ENCODE measurements at regions not wholly inside any gene's neighbourhood (a gene's known extent, or its start where the extent isn't known, plus 50 kb on each side); places are given as distances from the start of the nearest gene placed in this dataset.

- no peaks in the 10 kb centered on the region for H3F3A ChIP-seq (ENCODE audit: control insufficient read depth, insufficient read depth)
- H3K79me2 ChIP-seq (ENCODE audit: control insufficient read depth, low read length) = no peaks in the 10 kb centered on the region
Observed at GRCh38 chr10:124324451-124324850, 94.3 kb downstream of the OAT start.

GRCh38 chr10:124323806-124324205 lies 94.9 kb downstream of the OAT start:
- H3K4me2 ChIP-seq (ENCODE audit: low read length) = no peak overlapping the region
- H3K9me2 ChIP-seq (replicated peaks; ENCODE audit: control insufficient read depth, low read length) = no peaks in the 10 kb centered on the region

More at GRCh38 chr10:124324451-124324850, 94.3 kb downstream of the OAT start:
- Histone ChIP-seq H3K9me3 (ENCODE audit: control insufficient read depth, insufficient read depth, low read length) (no peaks in the 10 kb centered on the region), H3K36me3 (ENCODE audit: control insufficient read depth, low read length) (no peaks in the 10 kb centered on the region), H3K4me1 (ENCODE audit: control insufficient read depth, low read length) (no peaks in the 10 kb centered on the region), H3K27ac (ENCODE audit: low read depth, low read length) (no peak overlapping the region), H3K4me3 (ENCODE audit: low read length) (no peak overlapping the region), H3K27me3 (ENCODE audit: control insufficient read depth, low read length) (no peaks in the 10 kb centered on the region; the same call in 1 of the 2 replicates), H4K20me1 (ENCODE audit: control insufficient read depth, insufficient read depth, low read depth, low read length) (no peaks in the 10 kb centered on the region), H3K9me2 (replicated peaks; ENCODE audit: control insufficient read depth, low read length) (no peaks in the 10 kb centered on the region), H3K4me2 (ENCODE audit: low read length) (no peak overlapping the region)
- TF ChIP-seq EZH2phosphoT487 (IDR thresholded peaks at IDR 0.05; ENCODE audit: borderline replicate concordance, low read length) = no peak
- no peak for TF ChIP-seq CTCF (IDR thresholded peaks at IDR 0.05; ENCODE audit: low read depth, low read length, poor library complexity, severe bottlenecking)

GRCh38 chr10:124323111-124323725 lies 95.5 kb downstream of the OAT start:
- Histone ChIP-seq H3K4me1 (ENCODE audit: control insufficient read depth, low read length) (no peaks in the 10 kb centered on the region), H3K9me3 (ENCODE audit: control insufficient read depth, insufficient read depth, low read length) (no peaks in the 10 kb centered on the region), H3K27me3 (ENCODE audit: control insufficient read depth, low read length) (no peaks in the 10 kb centered on the region), H3F3A (ENCODE audit: control insufficient read depth, insufficient read depth) (no peaks in the 10 kb centered on the region), H3K9me2 (replicated peaks; ENCODE audit: control insufficient read depth, low read length) (no peaks in the 10 kb centered on the region), H4K20me1 (ENCODE audit: control insufficient read depth, insufficient read depth, low read depth, low read length) (no peaks in the 10 kb centered on the region), H3K4me2 (ENCODE audit: low read length) (no peak overlapping the region), H3K4me3 (ENCODE audit: low read length) (no peak overlapping the region), H3K27ac (ENCODE audit: low read depth, low read length) (no peak overlapping the region), H3K36me3 (ENCODE audit: control insufficient read depth, low read length) (no peaks in the 10 kb centered on the region), H3K79me2 (ENCODE audit: control insufficient read depth, low read length) (no peaks in the 10 kb centered on the region)
- TF ChIP-seq EZH2phosphoT487 (IDR thresholded peaks at IDR 0.05; ENCODE audit: borderline replicate concordance, low read length) (no peak), CTCF (IDR thresholded peaks at IDR 0.05; ENCODE audit: low read depth, low read length, poor library complexity, severe bottlenecking) (no peak)

More at GRCh38 chr10:124323806-124324205, 94.9 kb downstream of the OAT start:
- Histone ChIP-seq H3K4me1 (ENCODE audit: control insufficient read depth, low read length) (no peaks in the 10 kb centered on the region), H3K27me3 (ENCODE audit: control insufficient read depth, low read length) (no peaks in the 10 kb centered on the region; the same call in 1 of the 2 replicates), H3K4me3 (ENCODE audit: low read length) (no peak overlapping the region), H3K36me3 (ENCODE audit: control insufficient read depth, low read length) (no peaks in the 10 kb centered on the region), H4K20me1 (ENCODE audit: control insufficient read depth, insufficient read depth, low read depth, low read length) (no peaks in the 10 kb centered on the region), H3K27ac (ENCODE audit: low read depth, low read length) (no peak overlapping the region), H3K9me3 (ENCODE audit: control insufficient read depth, insufficient read depth, low read length) (no peaks in the 10 kb centered on the region), H3F3A (ENCODE audit: control insufficient read depth, insufficient read depth) (no peaks in the 10 kb centered on the region), H3K79me2 (ENCODE audit: control insufficient read depth, low read length) (no peaks in the 10 kb centered on the region)
- no peak for TF ChIP-seq EZH2phosphoT487 (IDR thresholded peaks at IDR 0.05; ENCODE audit: borderline replicate concordance, low read length)
- no peak for TF ChIP-seq CTCF (IDR thresholded peaks at IDR 0.05; ENCODE audit: low read depth, low read length, poor library complexity, severe bottlenecking)
